Uterus (tissue), 2 donors: ENCODE measurements at regions not wholly inside any gene's neighbourhood (a gene's known extent, or its start where the extent isn't known, plus 50 kb on each side); places are given as distances from the start of the nearest gene placed in this dataset.

Experiments used
- CTCF ChIP-seq, 4 experiments: fragments of 200-600 bp in 2 of 4; fragments of 450-650 bp in 2 of 4; sonication (generic) in 2 of 4; IDR thresholded peaks; one replicate each; pipeline ENCODE4 v1.5.1; 2016 to 2019; ENCODE audit warnings: antibody characterized with exemption in 4 of 4, mild to moderate bottlenecking in 2 of 4, moderate library complexity in 1 of 4
- POLR2A ChIP-seq, 2 donors: fragments of 450-650 bp; IDR thresholded peaks; one replicate each; pipeline ENCODE4 v1.6.1; 2016; ENCODE audit warnings: antibody characterized with exemption in 2 of 2, mild to moderate bottlenecking in 1 of 2, moderate library complexity in 1 of 2

GRCh38 chrX:95733426-95733825 lies 951.2 kb upstream of the DIAPH2 start:
- no peak for TF ChIP-seq POLR2A (IDR thresholded peaks at IDR 0.05)
- no peak for TF ChIP-seq CTCF (IDR thresholded peaks at IDR 0.05)
